ENCODE measurements at regions not wholly inside any gene's neighbourhood (a gene's known extent, or its start where the extent isn't known, plus 50 kb on each side); places are given as distances from the start of the nearest gene placed in this dataset.

DNA sequence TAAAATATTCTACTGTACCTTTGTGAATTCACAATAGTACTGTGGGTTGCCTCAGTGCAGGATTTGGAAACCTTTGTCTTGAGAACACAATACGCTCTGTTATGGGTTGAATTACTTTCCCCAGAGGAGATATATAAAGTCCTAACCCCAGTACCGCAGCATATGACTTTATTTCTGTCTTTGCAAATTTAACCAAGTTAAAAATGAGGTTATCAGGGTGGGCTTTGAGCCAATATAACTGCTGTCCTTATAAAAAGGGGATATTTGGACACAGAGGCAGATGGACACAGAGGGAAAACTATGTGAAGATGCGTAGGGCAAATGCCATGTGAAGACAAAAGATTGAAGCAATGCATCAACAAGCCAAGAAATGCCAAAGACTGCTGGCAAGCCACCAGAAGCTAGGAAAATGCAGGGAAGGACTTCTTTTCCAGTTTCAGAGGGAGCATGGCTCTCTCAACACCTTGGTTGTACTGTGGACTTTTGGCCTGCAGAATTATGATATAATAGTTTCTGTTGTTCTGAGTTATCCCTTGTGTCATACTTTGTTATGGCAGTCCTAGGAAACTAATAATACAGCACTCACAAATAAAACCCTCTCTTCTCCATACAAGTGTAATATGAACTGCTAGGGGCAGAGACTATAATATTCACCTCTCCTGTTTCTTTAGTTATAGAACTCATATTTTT lies 292.6 kb upstream of the SPTLC3 start:
- Histone ChIP-seq H3K9me3 (no peaks in the 10 kb centered on the region), H3K27me3 (no peaks in the 10 kb centered on the region), H3K4me3 (no peak overlapping the region), H3K36me3 (no peaks in the 10 kb centered on the region), H3K4me1 (no peaks in the 10 kb centered on the region), H3K27ac (no peak overlapping the region)
- in situ Hi-C loops (cut with MboI; ENCODE audit: low sequenced_read_pairs in 4 of 4), result no loop called here
- DNase-seq (no peak), ATAC-seq (no peak)
- intact Hi-C loops (cut with DNase I; ENCODE audit: low total_unique reads), result no loop called here
- TF ChIP-seq POLR2A (IDR thresholded peaks at IDR 0.05), result no peak
- TF ChIP-seq, protein P1, sequence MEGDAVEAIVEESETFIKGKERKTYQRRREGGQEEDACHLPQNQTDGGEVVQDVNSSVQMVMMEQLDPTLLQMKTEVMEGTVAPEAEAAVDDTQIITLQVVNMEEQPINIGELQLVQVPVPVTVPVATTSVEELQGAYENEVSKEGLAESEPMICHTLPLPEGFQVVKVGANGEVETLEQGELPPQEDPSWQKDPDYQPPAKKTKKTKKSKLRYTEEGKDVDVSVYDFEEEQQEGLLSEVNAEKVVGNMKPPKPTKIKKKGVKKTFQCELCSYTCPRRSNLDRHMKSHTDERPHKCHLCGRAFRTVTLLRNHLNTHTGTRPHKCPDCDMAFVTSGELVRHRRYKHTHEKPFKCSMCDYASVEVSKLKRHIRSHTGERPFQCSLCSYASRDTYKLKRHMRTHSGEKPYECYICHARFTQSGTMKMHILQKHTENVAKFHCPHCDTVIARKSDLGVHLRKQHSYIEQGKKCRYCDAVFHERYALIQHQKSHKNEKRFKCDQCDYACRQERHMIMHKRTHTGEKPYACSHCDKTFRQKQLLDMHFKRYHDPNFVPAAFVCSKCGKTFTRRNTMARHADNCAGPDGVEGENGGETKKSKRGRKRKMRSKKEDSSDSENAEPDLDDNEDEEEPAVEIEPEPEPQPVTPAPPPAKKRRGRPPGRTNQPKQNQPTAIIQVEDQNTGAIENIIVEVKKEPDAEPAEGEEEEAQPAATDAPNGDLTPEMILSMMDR (IDR thresholded peaks at IDR 0.05 in 4 of 5, conservative IDR thresholded peaks at IDR 0.05 in 1 of 5), result no peak

DNA sequence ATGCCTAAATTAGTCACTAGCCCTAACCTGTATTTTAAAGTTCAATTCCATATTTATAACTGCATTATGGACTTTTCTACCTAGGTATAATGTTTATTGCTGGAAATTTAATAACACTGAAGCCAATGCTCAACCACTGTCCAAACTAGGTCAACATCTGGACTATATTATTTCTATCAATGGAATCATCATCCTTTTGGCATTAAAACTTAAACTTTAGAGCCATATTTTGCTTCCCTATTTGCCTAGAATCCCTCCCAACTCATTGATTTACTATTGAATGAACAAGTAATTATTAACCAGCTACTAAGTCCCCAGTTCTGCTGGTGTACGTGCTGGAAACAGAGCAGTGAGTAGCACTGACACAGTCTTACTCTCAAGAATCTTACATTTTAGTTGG lies 291.7 kb upstream of the SPTLC3 start:
- Histone ChIP-seq H3K4me1 (no peaks in the 10 kb centered on the region), H3K4me3 (no peak overlapping the region), H3K36me3 (no peaks in the 10 kb centered on the region), H3K27ac (no peak overlapping the region), H3K9me3 (no peaks in the 10 kb centered on the region), H3K27me3 (no peaks in the 10 kb centered on the region)
- in situ Hi-C loops (cut with MboI; ENCODE audit: low sequenced_read_pairs in 4 of 4) (no loop called here), intact Hi-C loops (cut with DNase I; ENCODE audit: low total_unique reads) (no loop called here)
- ATAC-seq, result no peak
- no peak for DNase-seq
- TF ChIP-seq, protein P1 (IDR thresholded peaks at IDR 0.05 in 4 of 5, conservative IDR thresholded peaks at IDR 0.05 in 1 of 5), result no peak
- no peak for TF ChIP-seq POLR2A (IDR thresholded peaks at IDR 0.05)

DNA sequence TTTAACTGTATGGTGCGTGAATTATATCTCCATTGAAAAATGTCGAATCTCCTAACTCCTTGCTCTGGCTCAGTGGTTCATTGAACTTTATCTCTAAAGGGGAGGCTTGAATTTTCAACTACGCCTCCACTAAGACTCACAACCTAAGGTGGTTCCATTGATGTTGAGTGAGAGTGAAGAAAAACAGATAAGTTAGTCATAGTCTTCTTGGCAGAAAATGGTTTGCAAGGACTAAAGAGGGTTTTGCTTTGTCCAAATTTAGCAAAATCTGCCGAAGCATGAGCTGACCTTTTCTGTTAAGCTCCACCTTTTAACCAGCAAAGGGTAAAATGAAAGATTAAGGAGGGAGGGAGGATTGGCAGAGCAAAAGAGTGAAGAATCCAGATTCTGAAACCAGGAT lies 290.2 kb upstream of the SPTLC3 start:
- DNase-seq (no peak), ATAC-seq (no peak)
- no peak overlapping the region for H3K27ac ChIP-seq
- in situ Hi-C loops (cut with MboI; ENCODE audit: low sequenced_read_pairs in 4 of 4) (no loop called here), intact Hi-C loops (cut with DNase I; ENCODE audit: low total_unique reads) (no loop called here)
- no peaks in the 10 kb centered on the region for H3K4me1 ChIP-seq
- no peaks in the 10 kb centered on the region for H3K27me3 ChIP-seq
- H3K36me3 ChIP-seq, result no peaks in the 10 kb centered on the region
- H3K4me3 ChIP-seq, result no peak overlapping the region
- TF ChIP-seq, protein P1 (IDR thresholded peaks at IDR 0.05 in 4 of 5, conservative IDR thresholded peaks at IDR 0.05 in 1 of 5), result no peak
- no peak for TF ChIP-seq POLR2A (IDR thresholded peaks at IDR 0.05)
- H3K9me3 ChIP-seq, result no peaks in the 10 kb centered on the region

DNA sequence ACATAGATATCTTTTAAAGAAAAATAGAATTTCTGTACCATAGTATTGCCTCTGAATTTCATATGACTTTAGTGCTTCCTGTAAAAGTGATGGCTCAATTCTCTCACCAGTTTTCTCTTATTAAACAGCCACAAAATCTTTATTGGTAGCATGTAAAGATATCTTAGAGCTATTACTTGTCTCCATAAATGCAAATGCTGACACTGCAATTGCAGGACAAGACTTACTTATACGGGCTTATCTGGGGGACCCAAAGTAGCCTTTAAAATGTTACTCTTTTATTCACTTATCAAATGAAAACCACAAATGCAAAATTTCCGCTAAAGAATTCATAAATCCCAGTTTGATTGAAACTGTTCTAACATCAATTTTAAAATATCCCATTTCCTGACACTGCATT lies 287.1 kb upstream of the SPTLC3 start:
- intact Hi-C loops (cut with DNase I; ENCODE audit: low total_unique reads), result no loop called here
- no peaks in the 10 kb centered on the region for H3K4me1 ChIP-seq
- ATAC-seq, result no peak
- in situ Hi-C loops (cut with MboI; ENCODE audit: low sequenced_read_pairs in 4 of 4), result no loop called here
- H3K9me3 ChIP-seq, result no peaks in the 10 kb centered on the region
- no peaks in the 10 kb centered on the region for H3K27me3 ChIP-seq
- TF ChIP-seq, protein P1 (IDR thresholded peaks at IDR 0.05 in 4 of 5, conservative IDR thresholded peaks at IDR 0.05 in 1 of 5), result no peak
- no peak for TF ChIP-seq POLR2A (IDR thresholded peaks at IDR 0.05)
- H3K4me3 ChIP-seq, result no peak overlapping the region
- no peak overlapping the region for H3K27ac ChIP-seq
- no peaks in the 10 kb centered on the region for H3K36me3 ChIP-seq
- no peak for DNase-seq

DNA sequence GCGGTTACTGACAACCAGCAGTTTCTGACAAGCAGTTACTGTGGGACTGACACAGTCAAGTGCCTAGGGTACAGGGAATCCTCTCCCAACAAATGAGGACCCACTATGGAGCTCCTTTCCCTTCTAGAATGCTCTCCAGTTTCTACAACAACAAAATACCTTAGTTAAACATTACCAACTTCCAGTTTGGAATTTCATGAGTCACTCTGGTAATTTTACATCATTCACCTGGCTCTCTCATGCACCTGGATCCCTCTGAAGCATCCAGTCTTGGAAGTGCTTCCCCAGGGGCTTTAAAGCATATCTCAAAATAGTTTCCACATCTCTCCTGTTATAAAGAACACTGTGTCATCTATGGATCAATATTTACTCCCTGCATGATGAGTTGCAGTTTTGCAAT lies 286.7 kb upstream of the SPTLC3 start:
- no peak for DNase-seq
- no peak for ATAC-seq
- Histone ChIP-seq H3K27me3 (no peaks in the 10 kb centered on the region), H3K4me3 (no peak overlapping the region), H3K27ac (no peak overlapping the region), H3K36me3 (no peaks in the 10 kb centered on the region), H3K4me1 (no peaks in the 10 kb centered on the region), H3K9me3 (no peaks in the 10 kb centered on the region)
- TF ChIP-seq, protein P1 (IDR thresholded peaks at IDR 0.05 in 4 of 5, conservative IDR thresholded peaks at IDR 0.05 in 1 of 5), result no peak
- no peak for TF ChIP-seq POLR2A (IDR thresholded peaks at IDR 0.05)
- in situ Hi-C loops (cut with MboI; ENCODE audit: low sequenced_read_pairs in 4 of 4), result no loop called here
- intact Hi-C loops (cut with DNase I; ENCODE audit: low total_unique reads), result no loop called here
